Activated CD8-positive, alpha-beta memory T cell treated with anti-CD3 and anti-CD28 coated beads for 48 hours (primary cell): ENCODE measurements at regions not wholly inside any gene's neighbourhood (a gene's known extent, or its start where the extent isn't known, plus 50 kb on each side); places are given as distances from the start of the nearest gene placed in this dataset.

Experiments
- DNase-seq, 3 experiments: peaks; one replicate each; pipeline ENCODE4 v3.0.0-alpha.2; 2020; ENCODE audit warnings: low read depth in 2 of 3, low spot score in 2 of 3

GRCh38 chr9:85264695-85265094 is 477.1 kb downstream of the AGTPBP1 start:
- DNase-seq, result no peak

GRCh38 chr9:85263288-85263687 is 478.5 kb downstream of the AGTPBP1 start:
- DNase-seq, result no peak

- DNase-seq, result no peak
Measured at GRCh38 chr9:85262333-85262732, 479.4 kb downstream of the AGTPBP1 start.

GRCh38 chr9:85260275-85260845 is 481.4 kb downstream of the AGTPBP1 start:
- DNase-seq, result no peak

- DNase-seq, result no peak
Measured at GRCh38 chr9:85258823-85259370, 482.9 kb downstream of the AGTPBP1 start.

- no peak for DNase-seq
Measured at GRCh38 chr9:85258236-85258635, 483.5 kb downstream of the AGTPBP1 start.

GRCh38 chr9:85249313-85249621 is 492.5 kb downstream of the AGTPBP1 start:
- DNase-seq, result no peak

GRCh38 chr9:85248514-85249312 is 493.0 kb downstream of the AGTPBP1 start:
- no peak for DNase-seq

- no peak for DNase-seq
Measured at GRCh38 chr9:85246541-85246940, 495.2 kb downstream of the AGTPBP1 start.

GRCh38 chr9:85244856-85245255 is 496.9 kb downstream of the AGTPBP1 start:
- no peak for DNase-seq

- no peak for DNase-seq
Measured at GRCh38 chr9:85243977-85244376, 497.8 kb downstream of the AGTPBP1 start.

- DNase-seq, result no peak
Measured at GRCh38 chr9:85237478-85237877, 504.3 kb downstream of the AGTPBP1 start.

- DNase-seq, result no peak
Measured at GRCh38 chr9:85230081-85230480, 511.7 kb downstream of the AGTPBP1 start.

GRCh38 chr9:85228111-85228855 is 513.5 kb downstream of the AGTPBP1 start:
- no peak for DNase-seq

- no peak for DNase-seq
Measured at GRCh38 chr9:85225180-85225579, 516.6 kb downstream of the AGTPBP1 start.

- no peak for DNase-seq
Measured at GRCh38 chr9:85224729-85225128, 517.0 kb downstream of the AGTPBP1 start.

GRCh38 chr9:85224301-85224700 is 517.5 kb downstream of the AGTPBP1 start:
- no peak for DNase-seq

GRCh38 chr9:85223506-85224125 is 518.1 kb downstream of the AGTPBP1 start:
- no peak for DNase-seq

GRCh38 chr9:85216601-85217000 is 525.2 kb downstream of the AGTPBP1 start:
- DNase-seq, result no peak

- no peak for DNase-seq
Measured at GRCh38 chr9:85215961-85216360, 525.8 kb downstream of the AGTPBP1 start.

- DNase-seq, result no peak
Measured at GRCh38 chr9:85215416-85215815, 526.3 kb downstream of the AGTPBP1 start.
